Daoy (cell line): ENCODE measurements at regions not wholly inside any gene's neighbourhood (a gene's known extent, or its start where the extent isn't known, plus 50 kb on each side); places are given as distances from the start of the nearest gene placed in this dataset.
"Not testable (repeated sequence)": the region's sequence is repeated elsewhere in the genome, so short reads cannot be mapped to it uniquely, and the experiment has no call there.

Experiments used
- DNase-seq: peaks from one replicate; pipeline ENCODE4 v3.0.0-alpha.2; 2015; ENCODE audit warnings: low read depth

DNA sequence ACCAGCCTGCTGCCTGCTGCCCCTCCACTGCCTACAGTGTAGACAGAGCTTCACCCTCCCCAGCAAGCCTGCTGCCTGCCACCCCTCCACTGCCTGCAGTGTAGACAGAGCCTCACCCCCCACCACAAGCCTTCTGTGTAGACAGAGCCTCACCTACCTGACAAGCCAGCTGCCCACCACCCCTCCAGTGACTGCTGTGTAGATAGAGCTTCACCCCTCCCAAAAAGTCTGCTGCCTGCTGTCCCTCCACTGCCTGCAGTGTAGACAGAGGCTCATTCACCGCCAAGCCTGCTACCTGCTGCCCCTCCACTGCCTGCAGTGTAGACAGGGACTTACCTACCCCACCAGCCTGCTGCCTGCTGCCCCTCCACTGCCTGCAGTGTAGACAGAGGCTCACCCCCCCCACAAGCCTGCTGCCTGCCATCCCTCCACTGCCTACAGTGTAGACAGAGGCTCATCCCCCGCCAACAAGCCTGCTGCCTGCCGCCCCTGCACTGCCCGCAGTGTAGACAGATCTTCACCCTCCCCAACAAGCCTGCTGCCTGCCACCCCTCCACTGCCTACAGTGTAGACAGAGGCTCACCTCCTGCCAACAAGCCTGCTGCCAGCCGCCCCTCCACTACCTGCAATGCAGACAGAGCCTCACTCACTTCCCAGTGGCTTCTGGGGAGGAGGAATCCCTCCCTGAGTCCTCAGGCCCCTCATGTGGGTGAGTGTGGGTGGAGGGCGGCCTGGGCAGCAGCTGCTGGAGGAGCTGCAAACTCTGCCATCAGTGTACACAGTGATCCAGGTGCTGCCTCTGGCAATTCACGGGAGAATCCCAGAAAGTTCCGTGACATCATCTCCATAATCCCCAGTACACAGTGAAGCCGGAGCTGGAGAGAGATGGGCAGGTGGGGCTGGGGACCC is 140.9 kb downstream of the DLL1 start:
- DNase-seq: no peak

DNA sequence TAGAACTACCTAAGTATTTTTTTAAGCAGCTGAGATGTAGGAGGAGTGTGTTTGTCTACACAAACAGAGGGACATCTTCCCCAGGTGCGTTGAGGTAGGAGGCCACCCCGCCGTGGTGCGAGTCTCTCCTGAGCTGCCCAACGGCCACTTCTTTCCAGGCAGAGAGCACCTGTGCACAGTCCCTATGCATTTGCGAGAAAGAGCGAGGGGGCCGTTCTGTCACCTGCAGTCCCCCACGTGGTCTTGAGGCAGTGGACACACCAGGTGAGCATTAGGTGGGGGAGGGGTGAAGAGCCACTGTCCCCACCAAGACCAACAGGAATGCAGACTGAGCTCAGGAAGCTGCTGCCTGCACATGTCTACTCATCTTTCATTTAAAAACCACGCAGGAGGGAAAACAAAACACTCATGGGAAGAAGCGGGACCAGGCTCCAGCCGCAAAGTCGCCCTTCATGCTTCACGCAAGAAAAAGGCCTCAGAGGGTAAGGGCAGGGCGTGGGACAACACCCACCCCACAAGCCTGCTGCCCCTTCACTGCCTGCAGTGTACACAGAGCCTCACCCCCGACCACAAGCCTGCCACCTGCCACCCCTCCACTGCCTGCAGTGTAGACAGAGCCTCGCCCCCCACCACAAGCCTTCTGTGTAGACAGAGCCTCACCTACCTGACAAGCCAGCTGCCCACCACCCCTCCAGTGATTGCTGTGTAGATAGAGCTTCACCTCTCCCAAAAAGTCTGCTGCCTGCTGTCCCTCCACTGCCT is 142.0 kb downstream of the DLL1 start:
- no peak for DNase-seq

DNA sequence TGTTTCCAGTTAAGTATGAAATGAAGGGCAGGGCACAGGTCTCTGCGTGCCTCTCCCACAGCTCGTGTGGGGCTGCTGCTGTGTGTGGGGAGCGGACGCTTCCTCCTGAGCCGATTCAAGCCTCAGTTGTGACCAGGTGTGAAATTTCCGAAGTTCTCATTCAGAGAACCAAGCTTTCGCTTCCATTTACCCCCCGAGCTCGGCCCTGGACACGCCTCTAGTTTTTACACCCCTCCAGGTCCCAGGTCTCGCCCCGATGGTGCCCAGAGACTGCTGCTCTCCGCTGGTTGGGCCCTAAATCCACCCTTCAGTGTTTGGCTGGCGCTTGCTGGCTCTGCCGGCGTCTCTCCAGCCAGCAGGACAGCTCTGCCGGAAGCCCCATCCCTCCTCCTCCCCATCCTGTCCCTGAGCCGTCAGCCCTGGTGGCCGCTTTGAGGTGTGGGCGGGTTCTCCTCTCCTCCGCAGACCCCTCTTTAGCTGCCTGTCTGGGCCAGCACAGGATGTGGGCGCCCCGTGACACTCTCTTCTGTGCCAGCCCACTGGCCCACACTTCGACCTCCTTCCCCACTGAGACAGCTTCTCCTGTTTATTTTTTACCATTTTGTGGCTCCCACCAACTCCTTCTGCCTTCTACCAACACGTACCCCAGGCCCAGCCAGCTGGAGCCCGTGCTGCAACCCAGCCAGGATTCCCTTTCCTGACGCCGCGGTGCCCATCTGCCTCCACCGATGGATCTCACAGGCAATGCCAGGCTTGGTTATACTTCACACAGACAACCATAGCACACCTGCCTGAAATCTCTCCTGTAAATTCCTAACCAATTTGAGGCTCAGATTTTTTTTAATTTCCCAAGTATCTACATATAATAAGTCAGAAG is 142.8 kb downstream of the DLL1 start:
- peak; percentile 35 for DNase-seq

DNA sequence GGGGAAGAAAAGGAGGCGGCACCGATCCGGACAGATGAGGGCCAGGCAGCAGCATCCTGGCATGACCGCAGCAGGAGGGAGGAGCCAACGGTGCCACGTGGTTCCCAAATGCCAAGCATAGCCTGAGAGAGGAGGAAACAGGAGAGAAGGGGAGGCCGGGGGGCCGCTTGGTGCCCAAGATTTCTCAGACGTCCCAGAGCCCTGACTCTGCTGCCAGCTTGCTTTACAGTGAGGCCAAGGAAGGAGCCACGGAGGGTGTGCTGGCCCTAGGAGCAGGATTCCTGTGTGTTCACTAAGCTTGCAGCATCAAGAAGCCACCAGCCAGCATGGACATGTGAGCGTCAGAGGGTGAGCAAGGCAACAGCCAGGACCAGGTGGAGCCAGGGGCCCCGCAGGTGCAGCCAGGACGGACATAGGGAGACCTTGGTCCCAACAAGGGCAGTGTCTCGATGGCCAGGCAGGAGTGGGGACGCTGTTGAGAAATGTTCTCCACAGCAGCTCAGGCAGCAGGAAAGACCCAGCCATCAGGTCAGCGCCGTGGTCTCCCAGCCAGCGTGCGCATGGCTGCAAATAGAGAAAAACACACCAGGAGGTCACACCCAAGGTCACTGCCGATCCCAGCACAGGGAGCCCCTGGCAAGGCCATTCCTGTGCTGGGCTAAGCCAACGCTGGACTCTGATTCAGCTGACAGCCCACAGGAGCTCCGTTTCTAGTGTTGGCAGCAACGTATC is 143.7 kb downstream of the DLL1 start:
- DNase-seq: peak; percentile 49

DNA sequence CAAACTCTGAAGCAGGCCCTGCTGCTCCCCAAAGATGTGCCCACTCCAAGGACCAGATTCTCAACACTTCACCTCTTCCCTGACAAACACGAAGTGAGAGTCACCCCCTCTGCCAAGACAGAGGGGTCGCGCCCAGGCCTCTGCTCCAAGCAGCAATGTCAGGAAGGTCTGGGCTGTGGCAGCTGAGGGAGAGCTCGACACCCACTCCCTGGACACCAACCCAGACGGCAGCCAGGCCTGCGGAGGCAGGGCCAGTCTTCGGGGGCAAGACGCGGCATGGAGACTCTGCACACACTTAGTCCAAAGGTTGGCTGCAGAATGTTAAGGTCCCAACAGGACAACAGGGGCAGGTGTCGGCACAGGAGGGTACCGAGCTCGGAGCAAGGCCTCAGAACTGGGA is 144.2 kb downstream of the DLL1 start:
- DNase-seq: no peak

DNA sequence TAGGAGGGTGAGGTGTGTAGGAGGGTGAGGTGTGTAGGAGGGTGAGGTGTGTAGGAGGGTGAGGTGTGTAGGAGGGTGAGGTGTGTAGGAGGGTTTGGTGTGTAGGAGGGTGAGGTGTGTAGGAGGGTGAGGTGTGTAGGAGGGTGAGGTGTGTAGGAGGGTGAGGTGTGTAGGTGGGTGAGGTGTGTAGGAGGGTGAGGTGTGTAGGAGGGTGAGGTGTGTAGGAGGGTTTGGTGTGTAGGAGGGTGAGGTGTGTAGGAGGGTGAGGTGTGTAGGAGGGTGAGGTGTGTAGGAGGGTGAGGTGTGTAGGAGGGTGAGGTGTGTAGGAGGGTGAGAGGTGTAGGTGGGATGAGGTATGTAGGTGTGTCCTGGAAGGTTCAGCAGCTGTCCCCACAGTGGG is 144.7 kb downstream of the DLL1 start:
- not testable (repeated sequence) for DNase-seq

DNA sequence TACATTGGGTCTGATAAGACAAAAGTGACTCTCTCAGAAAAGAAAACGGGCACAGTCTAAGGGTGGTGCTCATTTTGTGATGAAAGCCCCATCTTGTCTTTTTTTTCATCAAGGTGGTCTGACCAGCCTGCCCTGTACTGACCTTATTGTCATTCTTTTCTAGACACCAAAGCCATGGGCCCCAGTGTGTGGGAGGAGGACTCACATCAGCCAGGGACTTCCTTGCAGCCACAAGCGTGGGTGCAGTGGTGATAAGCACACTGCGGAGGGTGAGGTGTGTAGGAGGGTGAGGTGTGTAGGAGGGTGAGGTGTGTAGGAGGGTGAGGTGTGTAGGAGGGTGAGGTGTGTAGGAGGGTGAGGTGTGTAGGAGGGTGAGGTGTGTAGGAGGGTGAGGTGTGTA is 145.2 kb downstream of the DLL1 start:
- not testable (repeated sequence) for DNase-seq

DNA sequence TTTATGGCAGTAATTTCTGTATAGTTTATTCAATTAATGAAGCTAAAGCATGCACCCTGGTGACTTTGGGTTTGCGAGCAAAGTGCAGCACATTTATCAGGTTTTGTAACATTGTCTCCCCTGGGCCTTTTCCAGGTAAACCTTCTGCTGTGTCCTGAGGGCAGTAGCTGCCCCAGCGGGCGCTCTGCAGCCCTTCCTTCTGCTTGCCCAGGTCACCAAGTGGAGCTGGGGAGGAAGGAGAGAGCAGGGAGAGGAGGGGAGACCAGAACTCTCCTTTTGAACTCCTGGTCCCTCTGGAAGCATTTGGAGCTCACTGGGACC is 145.6 kb downstream of the DLL1 start:
- DNase-seq: no peak

DNA sequence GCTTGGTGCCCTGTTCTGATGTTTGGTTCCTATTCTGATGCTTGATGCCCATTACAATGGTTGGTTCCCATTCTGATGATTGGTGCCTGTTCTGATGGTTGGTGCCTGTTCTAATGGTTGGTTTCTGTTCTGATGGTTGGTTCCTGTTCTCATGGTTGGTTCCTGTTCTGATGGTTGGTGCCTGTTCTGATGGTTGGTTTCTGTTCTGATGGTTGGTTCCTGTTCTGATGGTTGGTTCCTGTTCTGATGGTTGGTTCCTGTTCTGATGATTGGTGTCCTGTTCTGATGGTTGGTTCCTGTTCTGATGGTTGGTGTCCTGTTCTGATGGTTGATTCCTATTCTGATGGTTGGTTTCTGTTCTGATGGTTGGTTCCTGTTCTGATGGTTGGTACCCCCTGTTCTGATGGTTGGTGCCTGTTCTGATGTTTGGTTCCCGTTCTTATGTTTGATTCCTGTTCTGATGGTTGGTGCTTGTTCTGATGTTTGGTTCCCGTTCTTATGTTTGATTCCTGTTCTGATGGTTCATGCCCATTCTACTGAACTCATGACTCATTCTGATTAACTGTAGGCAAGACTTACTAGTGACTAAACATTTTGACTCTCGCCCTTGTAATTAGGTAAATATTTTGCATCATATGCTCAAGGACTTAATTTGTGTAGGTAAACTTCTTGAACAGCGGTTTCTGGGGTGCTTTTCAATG is 146.2 kb downstream of the DLL1 start:
- no peak for DNase-seq

DNA sequence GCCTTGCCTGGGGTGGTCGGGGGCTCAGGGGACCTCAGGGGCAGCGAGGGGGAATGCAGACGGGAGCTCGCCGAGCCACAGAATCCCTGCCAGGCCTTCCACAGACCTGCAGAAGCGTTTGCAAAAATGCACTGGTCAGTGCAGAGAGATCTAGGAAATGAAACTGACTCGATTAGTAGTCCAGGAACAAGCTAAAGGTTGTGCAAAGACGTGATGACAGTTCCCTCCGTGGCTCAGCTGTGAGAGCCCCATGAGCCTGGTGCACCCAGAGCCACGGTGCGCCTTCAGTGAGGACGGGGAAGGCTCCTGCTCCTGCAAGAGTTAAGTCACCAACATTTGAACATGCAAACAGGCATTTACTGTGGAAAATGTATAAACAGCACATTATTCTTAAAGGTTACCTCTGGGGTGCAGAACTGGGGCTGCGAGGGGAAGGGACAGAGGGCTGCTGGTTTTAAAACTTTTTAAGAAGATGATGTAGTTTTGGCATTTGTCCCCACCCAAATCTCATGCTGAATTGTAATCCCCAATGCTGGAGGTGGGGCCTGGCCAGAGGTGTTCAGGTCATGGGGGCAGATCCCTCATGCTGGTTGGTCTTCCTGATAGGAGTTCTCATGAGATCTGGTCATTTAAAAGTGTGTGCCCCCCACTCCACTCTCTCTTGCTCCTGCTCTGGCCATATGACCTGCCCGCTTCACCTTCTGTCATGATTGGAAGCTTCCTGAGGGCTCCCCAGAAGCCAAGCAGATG is 147.3 kb downstream of the DLL1 start:
- DNase-seq: no peak

DNA sequence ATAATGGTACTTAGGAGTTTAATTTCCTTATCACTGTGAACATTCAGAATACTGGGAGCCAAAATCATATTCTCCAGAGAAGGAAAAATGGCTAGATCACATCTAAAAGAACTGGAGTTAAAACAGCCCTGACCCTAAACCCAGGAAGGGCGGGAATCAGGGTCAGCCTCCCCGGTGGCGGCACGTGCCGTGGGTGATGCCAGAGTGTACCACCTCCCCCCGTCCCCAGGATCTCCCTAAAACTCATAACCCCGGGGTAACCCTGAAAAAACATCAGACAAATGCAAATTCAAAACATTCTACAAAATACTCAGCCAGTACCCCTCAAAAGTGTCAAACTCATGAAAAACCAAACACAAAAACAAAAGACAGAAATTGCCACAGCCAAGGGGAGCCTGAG is 148.3 kb downstream of the DLL1 start:
- DNase-seq: no peak

DNA sequence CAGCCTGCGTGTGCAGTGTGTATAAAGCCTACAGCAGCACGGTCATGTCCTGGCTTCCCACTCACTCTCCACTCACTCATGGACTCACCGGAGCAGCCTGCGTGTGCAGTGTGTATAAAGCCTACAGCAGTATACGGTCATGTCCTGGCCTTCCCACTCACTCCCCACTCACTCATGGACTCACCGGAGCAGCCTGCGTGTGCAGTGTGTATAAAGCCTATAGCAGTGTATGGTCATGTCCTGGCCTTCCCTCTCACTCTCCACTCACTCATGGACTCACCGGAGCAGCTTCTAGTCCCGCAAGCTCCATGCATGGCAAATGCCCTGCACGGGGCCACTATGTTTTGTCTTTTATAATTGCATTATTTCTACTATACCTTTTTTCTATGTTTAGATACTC is 149.8 kb downstream of the DLL1 start:
- not testable (repeated sequence) for DNase-seq

DNA sequence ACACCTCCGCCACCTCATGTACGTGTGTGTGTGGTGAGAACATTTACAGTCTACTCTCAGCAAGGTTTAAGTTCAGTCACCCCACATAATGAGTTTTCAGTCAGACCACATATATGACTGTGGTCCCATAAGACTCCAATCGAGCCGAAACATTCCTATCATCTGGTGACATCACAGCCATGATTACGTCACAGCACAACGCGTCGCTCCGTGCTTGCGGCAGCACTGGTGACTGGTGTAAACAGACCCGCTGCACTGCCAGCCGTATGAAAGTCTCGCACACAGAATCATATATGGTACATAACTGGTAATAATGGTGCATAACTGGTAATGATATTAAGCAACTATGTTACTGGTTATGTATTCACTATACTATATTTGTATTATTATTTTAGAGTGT is 150.7 kb downstream of the DLL1 start:
- no peak for DNase-seq

DNA sequence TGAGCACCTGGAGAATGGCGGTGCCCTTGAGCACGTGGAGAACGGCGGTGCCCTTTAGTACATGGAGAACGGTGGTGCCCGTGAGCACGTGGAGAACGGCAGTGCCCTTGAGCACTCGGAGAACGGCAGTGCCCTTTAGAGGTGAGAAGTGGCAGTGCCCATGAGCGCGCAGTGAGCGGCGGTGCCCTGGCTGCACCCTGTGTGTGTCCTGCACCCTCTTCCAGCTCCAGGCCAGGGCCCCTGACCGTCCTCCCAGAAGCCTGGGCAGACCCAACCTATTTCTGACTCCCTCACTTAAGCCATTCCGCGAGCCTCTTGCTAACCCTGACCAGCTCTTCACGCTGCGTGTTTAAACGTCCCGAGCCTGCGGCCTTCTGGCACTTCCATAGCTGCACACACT is 151.3 kb downstream of the DLL1 start:
- no peak for DNase-seq

DNA sequence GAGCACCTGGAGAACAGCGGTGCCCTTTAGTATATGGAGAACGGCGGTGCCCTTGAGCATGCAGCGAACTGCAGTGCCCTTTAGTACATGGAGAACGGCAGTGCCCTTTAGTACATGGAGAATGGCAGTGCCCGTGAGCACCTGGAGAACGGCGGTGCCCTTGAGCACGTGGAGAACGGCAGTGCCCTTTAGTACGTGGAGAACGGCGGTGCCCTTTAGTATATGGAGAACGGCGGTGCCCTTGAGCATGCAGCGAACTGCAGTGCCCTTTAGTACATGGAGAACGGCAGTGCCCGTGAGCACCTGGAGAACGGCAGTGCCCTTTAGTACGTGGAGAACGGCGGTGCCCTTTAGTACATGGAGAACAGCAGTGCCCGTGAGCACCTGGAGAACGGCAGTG is 151.8 kb downstream of the DLL1 start:
- not testable (repeated sequence) for DNase-seq

DNA sequence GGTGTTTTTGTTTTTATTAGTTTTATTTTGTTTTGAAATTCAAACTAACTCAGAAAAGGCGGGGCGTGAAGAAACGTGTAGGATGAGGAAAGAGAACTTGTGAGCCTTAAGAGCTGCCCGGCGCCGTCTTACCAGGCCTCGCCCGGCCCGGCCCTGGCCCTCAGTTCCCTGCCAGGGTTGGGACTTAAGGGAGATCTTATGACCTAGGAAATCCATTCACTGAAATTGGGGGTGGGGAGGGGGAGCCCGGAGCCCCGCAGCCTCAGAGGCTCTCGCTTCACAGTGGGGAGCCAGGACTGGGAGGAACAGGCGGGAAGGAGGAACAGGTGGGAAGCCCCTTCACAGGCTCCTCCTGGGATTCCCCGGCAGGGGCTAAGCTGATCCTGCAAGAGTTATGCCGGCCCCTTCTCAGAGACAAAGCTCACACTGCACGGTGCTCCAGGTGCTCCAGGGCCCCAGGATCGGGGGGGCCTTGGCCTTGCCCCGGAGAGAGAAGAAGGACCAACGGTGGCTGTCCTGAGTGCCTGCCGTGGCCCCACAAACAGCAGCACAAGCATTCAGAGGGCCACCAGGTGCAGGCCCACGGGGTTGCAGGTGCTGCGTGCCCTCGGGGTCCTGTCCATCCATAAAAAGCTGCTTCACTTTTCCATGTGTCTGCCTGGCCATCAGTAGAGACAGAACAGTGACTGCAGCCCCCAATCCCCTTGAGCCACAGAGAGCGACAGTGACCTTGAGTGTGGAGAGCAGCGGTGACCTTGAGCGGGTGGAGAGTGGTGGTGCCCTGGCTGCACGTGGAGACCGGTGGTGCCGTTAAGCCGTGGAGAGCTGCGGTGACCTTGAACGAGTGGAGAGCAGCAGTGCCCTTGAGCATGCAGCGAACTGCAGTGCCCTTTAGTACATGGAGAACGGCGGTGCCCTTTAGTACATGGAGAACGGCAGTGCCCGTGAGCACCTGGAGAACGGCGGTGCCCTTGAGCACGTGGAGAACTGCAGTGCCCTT is 152.7 kb downstream of the DLL1 start:
- DNase-seq: no peak

DNA sequence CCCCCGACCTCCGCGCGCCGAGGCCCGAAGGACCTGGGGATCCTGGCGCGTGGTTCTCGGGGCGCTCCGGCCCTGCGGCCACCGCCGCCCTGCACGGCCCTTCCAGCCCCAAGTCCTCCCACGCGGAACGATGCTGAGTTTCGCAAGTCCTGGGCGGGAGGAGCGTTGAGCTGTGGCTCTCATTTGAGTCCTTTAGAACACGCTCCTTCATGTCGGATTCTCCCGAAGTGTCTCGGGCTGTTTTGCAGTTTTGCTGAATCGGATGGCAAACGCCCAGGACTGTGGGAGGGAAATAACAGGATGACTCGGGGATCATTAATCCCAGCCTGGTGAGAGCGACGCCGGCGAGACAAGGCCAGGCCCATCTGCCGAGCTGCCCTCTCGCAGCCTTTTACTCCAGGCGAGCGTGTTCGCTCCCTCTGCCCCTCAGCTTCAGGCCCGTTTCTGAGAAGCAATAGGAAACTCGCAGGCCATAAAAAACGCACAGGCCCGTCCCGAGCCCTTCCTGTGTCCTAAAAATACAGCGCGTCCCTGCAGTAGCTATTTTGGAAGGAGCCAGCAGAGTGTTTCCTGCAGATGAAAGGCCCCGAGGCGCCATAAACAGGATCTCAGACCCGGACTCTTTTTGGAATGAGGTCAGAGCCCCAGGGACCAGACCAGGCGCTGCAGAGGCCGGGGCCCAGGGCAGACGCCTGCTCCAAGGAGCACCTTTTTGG is 153.5 kb downstream of the DLL1 start:
- no peak for DNase-seq

DNA sequence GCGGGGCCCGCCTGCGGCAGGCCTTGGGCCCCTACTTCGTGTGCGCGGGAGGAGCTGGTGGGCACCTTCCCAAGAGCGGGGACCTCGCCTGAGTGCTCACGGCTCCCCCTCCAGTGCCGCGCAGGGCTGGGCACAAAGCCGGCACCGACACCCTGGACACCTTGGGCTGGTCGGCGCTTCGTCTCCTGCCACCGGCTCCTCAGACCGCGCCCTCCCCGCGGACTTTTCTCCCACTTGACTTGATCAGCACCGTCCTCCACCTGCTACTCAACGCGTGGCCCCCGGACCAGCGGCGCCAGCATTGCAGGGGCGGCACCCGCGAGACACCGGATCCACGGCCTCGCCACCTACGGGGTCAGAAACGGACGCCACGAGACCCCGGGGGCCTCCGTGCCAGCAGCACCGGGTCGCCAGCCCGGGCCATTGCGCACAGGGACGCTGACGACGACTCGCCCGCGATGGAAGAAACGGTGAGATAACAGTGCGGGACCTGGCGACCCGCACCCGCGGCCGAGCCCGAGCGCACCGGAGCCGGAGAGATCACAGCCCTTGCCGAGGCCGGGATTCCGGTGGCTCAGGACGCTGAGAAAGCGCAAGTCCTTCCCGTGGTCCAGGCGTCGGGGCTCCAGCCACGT is 154.2 kb downstream of the DLL1 start:
- DNase-seq: no peak
